Heart right ventricle (tissue), 16 donors: ENCODE measurements at regions not wholly inside any gene's neighbourhood (a gene's known extent, or its start where the extent isn't known, plus 50 kb on each side); places are given as distances from the start of the nearest gene placed in this dataset.
"Not testable (repeated sequence)": the region's sequence is repeated elsewhere in the genome, so short reads cannot be mapped to it uniquely, and the experiment has no call there.

Source experiments
- ATAC-seq, 8 donors: fragments of 200-7000 bp; cut with Tn5 transposase; one replicate each; pipeline ENCODE4 v1.9.1; 2020; ENCODE audit warnings: mild to moderate bottlenecking in 8 of 8, moderate library complexity in 8 of 8, moderate number of reproducible peaks in 1 of 8
- DNase-seq, 2 donors: peaks; one replicate each; pipeline ENCODE4 v3.0.0-alpha.2; 2020
- H3K27ac ChIP-seq, 10 donors: fragments of 200-600 bp; sonication (generic) in 2 of 10; one replicate each; pipeline versions ENCODE4 v1.5.0 to v1.8.0; 2020 to 2022; ENCODE audit warnings: mild to moderate bottlenecking in 3 of 10
- H3K27me3 ChIP-seq, 7 donors: fragments of 200-600 bp; one replicate each; pipeline ENCODE4 v1.8.0; 2021 to 2022; ENCODE audit warnings: mild to moderate bottlenecking in 2 of 7
- H3K36me3 ChIP-seq, 9 donors: fragments of 200-600 bp; sonication (generic) in 1 of 9; one replicate each; pipeline versions ENCODE4 v1.5.0 to v1.8.0; 2020 to 2022; ENCODE audit warnings: mild to moderate bottlenecking in 2 of 9
- H3K4me1 ChIP-seq, 9 donors: fragments of 200-600 bp; sonication (generic) in 1 of 9; one replicate each; pipeline versions ENCODE4 v1.5.0 to v1.8.0; 2020 to 2022; ENCODE audit warnings: mild to moderate bottlenecking in 4 of 9
- H3K4me3 ChIP-seq, 10 donors: fragments of 200-600 bp; sonication (generic) in 2 of 10; one replicate each; pipeline versions ENCODE4 v1.5.0 to v1.8.0; 2020 to 2022; ENCODE audit warnings: mild to moderate bottlenecking in 7 of 10, moderate library complexity in 2 of 10
- H3K9me3 ChIP-seq, 11 donors: fragments of 200-600 bp in 10 of 11; sonication (generic) in 2 of 11; one replicate each; pipeline versions ENCODE4 v1.5.0 to v1.8.0; 2013 to 2022; ENCODE audit warnings: mild to moderate bottlenecking in 2 of 11, control low read depth in 1 of 11, moderate library complexity in 1 of 11
- WGBS, 2 donors: extraction: QIAGEN DNeasy Blood & Tissue Kit; methylation state at CpG; one replicate each; pipeline ENCODE4 v1.1.7; 2013; ENCODE audit warnings: inconsistent platforms in 1 of 2; 5-methylcytosine and 5-hydroxymethylcytosine counted together
- intact Hi-C, 10 donors: fragments of 100-400 bp; cut with DNase I; formaldehyde crosslinking; loops; one replicate each; pipeline versions ENCODE4 v1.11.1 to v1.14.2; 2022
- donor health status: Arrhythmogenic right ventricular cardiomyopathy.
- donor health status: ischemic (EF 13 %, LVEDD 7.1; RV severe dilation, severe dysfunction).
- donor health status: healthy with polysubstance abuse.
- donor health status: DM: no; HTN: yes; CAD: no.
- donor health status: DM: no; HTN: no; CAD: no.
- donor health status: ischemic (EF 25% LVEDD 6.9; RV normal size, moderate dysfunction).
- donor health status: ischemic (EF 25% LVEDD 5.7; RV mildly dilated, moderate dysfunction).
- donor health status: healthy.
- donor health status: DM: yes; HTN: yes; CAD: no.
- donor health status: Ischemic cardiomyopathy.
- donor health status: ischemic (EF 35%, LVEDD 5.7; RV mildly dilated, moderate dysfunction).
- donor health status: nonischemic (EF 11% LVEDD 7.7; RV severe dilation, severe dysfunction).
- donor health status: DM: yes; HTN: yes; CAD: no.
- donor health status: PGD.
- donor health status: ischemic (EF 29% LVEDD 5.4; RV normal size, mild dysfunction).
- donor health status: nonischemic (EF 23%, LVEDD 6.1; RV moderate dilation, normal function).

DNA sequence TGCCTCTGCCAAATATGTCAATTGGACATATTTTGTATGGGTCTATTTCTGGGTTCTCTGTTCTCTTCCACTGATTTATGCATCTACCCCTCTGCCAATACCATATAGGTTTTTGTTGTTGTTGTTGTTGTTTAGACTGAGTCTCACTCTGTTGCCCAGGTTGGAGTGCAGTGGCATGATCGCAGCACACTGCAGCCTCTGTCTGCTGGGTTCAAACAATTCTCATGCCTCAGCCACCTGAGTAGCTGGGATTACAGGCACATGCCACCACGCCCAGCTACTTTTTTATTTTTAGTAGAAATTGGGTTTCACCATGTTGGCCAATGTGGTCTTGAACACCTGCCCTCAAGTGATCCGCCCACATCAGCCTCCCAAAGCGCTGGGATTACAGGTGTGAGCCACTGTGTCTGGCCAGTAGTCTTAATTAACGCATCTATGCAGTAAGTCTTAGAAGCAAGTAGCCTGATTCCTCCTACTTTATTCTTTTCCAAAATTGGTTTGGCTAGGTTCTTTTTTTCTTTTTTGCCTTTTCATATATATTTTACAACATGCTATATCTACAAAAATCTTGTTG lies 103.5 kb downstream of the PRR15 start:
- H3K9me3 ChIP-seq, H3K27ac ChIP-seq, ATAC-seq, H3K4me3 ChIP-seq, H3K27me3 ChIP-seq, H3K4me1 ChIP-seq, intact Hi-C loops, H3K36me3 ChIP-seq, DNase-seq: not testable (repeated sequence)
- 93 to 96% methylated on average over 3 to 5 of the region's 5 CpGs for WGBS, 2 donors

GRCh38 chr7:29671286-29671685 lies 107.7 kb downstream of the PRR15 start:
- H3K36me3 ChIP-seq, intact Hi-C loops, H3K27ac ChIP-seq, H3K27me3 ChIP-seq, DNase-seq, H3K9me3 ChIP-seq, H3K4me1 ChIP-seq, H3K4me3 ChIP-seq, ATAC-seq: not testable (repeated sequence)
- WGBS, 2 donors: 78 to 92% methylated on average over 3 of the region's 3 CpGs

- H3K9me3 ChIP-seq, intact Hi-C loops, H3K27ac ChIP-seq, H3K36me3 ChIP-seq, H3K4me1 ChIP-seq, ATAC-seq, DNase-seq, H3K27me3 ChIP-seq, H3K4me3 ChIP-seq: not testable (repeated sequence)
- 57 to 76% methylated on average over 1 of the region's 1 CpG for WGBS, 2 donors
Observed at GRCh38 chr7:29673635-29674034, 110.0 kb downstream of the PRR15 start.

- H3K27ac ChIP-seq, H3K4me1 ChIP-seq, intact Hi-C loops: not testable (repeated sequence)
Observed at GRCh38 chr7:29674626-29675025, 111.0 kb downstream of the PRR15 start.

GRCh38 chr7:29677254-29677653 lies 113.6 kb downstream of the PRR15 start:
- H3K36me3 ChIP-seq, H3K4me3 ChIP-seq, H3K27me3 ChIP-seq, H3K27ac ChIP-seq, DNase-seq, H3K9me3 ChIP-seq, intact Hi-C loops, ATAC-seq: not testable (repeated sequence)
- peaks cover 0 to 13% (median 0%) of the 10 kb centered on the region in 9 donors for H3K4me1 ChIP-seq
- 91 to 98% methylated on average over 2 of the region's 2 CpGs for WGBS, 2 donors

More at GRCh38 chr7:29674626-29675025, 111.0 kb downstream of the PRR15 start:
- ATAC-seq, DNase-seq, H3K36me3 ChIP-seq, H3K4me3 ChIP-seq, H3K9me3 ChIP-seq, H3K27me3 ChIP-seq: not testable (repeated sequence)
- 95% methylated on average over 6 of the region's 6 CpGs for WGBS, 2 donors

- intact Hi-C loops, DNase-seq, H3K27ac ChIP-seq: not testable (repeated sequence)
Observed at GRCh38 chr7:29679963-29680362, 116.3 kb downstream of the PRR15 start.

DNA sequence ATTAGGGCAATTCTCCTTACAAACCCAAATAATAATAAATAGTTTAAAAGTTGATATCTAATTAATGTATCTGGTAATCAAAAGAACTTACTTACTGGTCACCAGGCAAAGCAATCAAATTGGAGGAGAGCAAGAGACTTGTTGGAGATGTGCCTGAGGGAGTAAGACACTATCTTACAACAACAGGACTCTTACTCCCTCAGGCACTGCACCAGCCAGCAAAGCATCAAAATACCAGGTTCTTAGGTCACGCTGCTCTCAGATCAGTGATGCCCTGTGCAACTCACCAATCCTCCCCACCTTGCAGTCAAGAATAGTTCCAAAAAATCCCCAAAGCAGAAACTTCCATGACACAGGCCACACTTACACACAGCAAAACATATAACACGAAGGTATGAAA lies 117.0 kb downstream of the PRR15 start:
- peaks cover 0 to 33% (median 5%) of the 10 kb centered on the region in 9 donors for H3K4me1 ChIP-seq
- H3K9me3 ChIP-seq, H3K36me3 ChIP-seq, intact Hi-C loops, ATAC-seq, H3K27ac ChIP-seq, H3K27me3 ChIP-seq, H3K4me3 ChIP-seq, DNase-seq: not testable (repeated sequence)
- 85 to 98% methylated on average over 2 of the region's 2 CpGs for WGBS, 2 donors

More at GRCh38 chr7:29679963-29680362, 116.3 kb downstream of the PRR15 start:
- ATAC-seq, H3K9me3 ChIP-seq, H3K27me3 ChIP-seq, H3K4me3 ChIP-seq, H3K36me3 ChIP-seq: not testable (repeated sequence)
- peaks cover 0 to 33% (median 5%) of the 10 kb centered on the region in 9 donors for H3K4me1 ChIP-seq
- WGBS, 2 donors: 59 to 95% methylated on average over 1 to 2 of the region's 2 CpGs

- Histone ChIP-seq H3K27ac (peak overlapping the region in 9 of 10 donors; percentile 90 to 99 (median 97)), H3K4me3 (peak overlapping the region; percentile 58 to 98 (median 83)), H3K4me1 (peaks cover 0 to 39% (median 5%) of the 10 kb centered on the region in 9 donors)
- H3K9me3 ChIP-seq, H3K36me3 ChIP-seq, DNase-seq, intact Hi-C loops, H3K27me3 ChIP-seq: not testable (repeated sequence)
- WGBS, 2 donors: 1% methylated on average over 18 to 30 of the region's 34 CpGs
- ATAC-seq: peak; percentile 13 to 83 (median 58)
Observed at GRCh38 chr7:29684151-29684786, 120.6 kb downstream of the PRR15 start.
